ENCODE measurements at regions not wholly inside any gene's neighbourhood (a gene's known extent, or its start where the extent isn't known, plus 50 kb on each side); places are given as distances from the start of the nearest gene placed in this dataset.
"Not testable (repeated sequence)": the region's sequence is repeated elsewhere in the genome, so short reads cannot be mapped to it uniquely, and the experiment has no call there.

- TF ChIP-seq ZNF274 (IDR thresholded peaks at IDR 0.05; ENCODE audit: low read depth, low read length) (no peak), SUZ12 (IDR thresholded peaks at IDR 0.05; ENCODE audit: extremely low read depth, insufficient read depth, insufficient read length) (no peak), YY1 (IDR thresholded peaks at IDR 0.05; ENCODE audit: insufficient read depth, insufficient read length) (no peak)
- Histone ChIP-seq H3K9ac (ENCODE audit: insufficient read length, low read depth) (no peak overlapping the region), H3K4me1 (ENCODE audit: insufficient read depth, insufficient read length) (no peaks in the 10 kb centered on the region), H3K36me3 (ENCODE audit: insufficient read depth, insufficient read length, low read length) (no peaks in the 10 kb centered on the region), H3K27me3 (ENCODE audit: insufficient read depth, insufficient read length) (no peaks in the 10 kb centered on the region), H3K9me3 (ENCODE audit: insufficient read depth, low read length) (no peaks in the 10 kb centered on the region), H3K4me3 (ENCODE audit: insufficient read length, low read depth) (no peak overlapping the region)
- DNase-seq (ENCODE audit: low read depth, low spot score), result no peak
Observed at GRCh38 chr12:46064548-46064947, 74.2 kb upstream of the SCAF11 start.

GRCh38 chr12:46058697-46059096, 68.3 kb upstream of the SCAF11 start:
- H3K27me3 ChIP-seq (ENCODE audit: insufficient read depth, insufficient read length); H3K4me1 ChIP-seq (ENCODE audit: insufficient read depth, insufficient read length); H3K36me3 ChIP-seq (ENCODE audit: insufficient read depth, insufficient read length, low read length); DNase-seq (ENCODE audit: low read depth, low spot score); H3K4me3 ChIP-seq (ENCODE audit: insufficient read length, low read depth); H3K9ac ChIP-seq (ENCODE audit: insufficient read length, low read depth): not testable (repeated sequence)
- H3K9me3 ChIP-seq (ENCODE audit: insufficient read depth, low read length), result peaks cover 21% of the 10 kb centered on the region; the same call in 1 of the 2 replicates

GRCh38 chr12:46050805-46051204, 60.4 kb upstream of the SCAF11 start:
- H3K4me3 ChIP-seq (ENCODE audit: insufficient read length, low read depth), result no peak overlapping the region
- H3K9ac ChIP-seq (ENCODE audit: insufficient read length, low read depth), result no peak overlapping the region
- TF ChIP-seq YY1 (IDR thresholded peaks at IDR 0.05; ENCODE audit: insufficient read depth, insufficient read length), result no peak
- TF ChIP-seq SUZ12 (IDR thresholded peaks at IDR 0.05; ENCODE audit: extremely low read depth, insufficient read depth, insufficient read length), result no peak
- no peak for TF ChIP-seq ZNF274 (IDR thresholded peaks at IDR 0.05; ENCODE audit: low read depth, low read length)
- no peaks in the 10 kb centered on the region for H3K27me3 ChIP-seq (ENCODE audit: insufficient read depth, insufficient read length)
- DNase-seq (ENCODE audit: low read depth, low spot score), result no peak
- peaks cover 37% of the 10 kb centered on the region for H3K9me3 ChIP-seq (ENCODE audit: insufficient read depth, low read length)
- no peaks in the 10 kb centered on the region for H3K36me3 ChIP-seq (ENCODE audit: insufficient read depth, insufficient read length, low read length)
- no peaks in the 10 kb centered on the region for H3K4me1 ChIP-seq (ENCODE audit: insufficient read depth, insufficient read length)

GRCh38 chr12:46049665-46050064, 59.3 kb upstream of the SCAF11 start:
- Histone ChIP-seq H3K36me3 (ENCODE audit: insufficient read depth, insufficient read length, low read length) (no peaks in the 10 kb centered on the region), H3K27me3 (ENCODE audit: insufficient read depth, insufficient read length) (no peaks in the 10 kb centered on the region), H3K9ac (ENCODE audit: insufficient read length, low read depth) (no peak overlapping the region), H3K4me3 (ENCODE audit: insufficient read length, low read depth) (no peak overlapping the region), H3K4me1 (ENCODE audit: insufficient read depth, insufficient read length) (no peaks in the 10 kb centered on the region), H3K9me3 (ENCODE audit: insufficient read depth, low read length) (peaks cover 42% of the 10 kb centered on the region)
- TF ChIP-seq ZNF274 (IDR thresholded peaks at IDR 0.05; ENCODE audit: low read depth, low read length) (no peak), SUZ12 (IDR thresholded peaks at IDR 0.05; ENCODE audit: extremely low read depth, insufficient read depth, insufficient read length) (no peak), YY1 (IDR thresholded peaks at IDR 0.05; ENCODE audit: insufficient read depth, insufficient read length) (no peak)
- no peak for DNase-seq (ENCODE audit: low read depth, low spot score)

GRCh38 chr12:46046436-46046835, 56.1 kb upstream of the SCAF11 start:
- H3K36me3 ChIP-seq (ENCODE audit: insufficient read depth, insufficient read length, low read length), result no peaks in the 10 kb centered on the region
- H3K4me1 ChIP-seq (ENCODE audit: insufficient read depth, insufficient read length), result no peaks in the 10 kb centered on the region
- no peaks in the 10 kb centered on the region for H3K27me3 ChIP-seq (ENCODE audit: insufficient read depth, insufficient read length)
- no peak for TF ChIP-seq YY1 (IDR thresholded peaks at IDR 0.05; ENCODE audit: insufficient read depth, insufficient read length)
- no peak for TF ChIP-seq ZNF274 (IDR thresholded peaks at IDR 0.05; ENCODE audit: low read depth, low read length)
- TF ChIP-seq SUZ12 (IDR thresholded peaks at IDR 0.05; ENCODE audit: extremely low read depth, insufficient read depth, insufficient read length), result no peak
- DNase-seq (ENCODE audit: low read depth, low spot score), result no peak
- H3K9me3 ChIP-seq (ENCODE audit: insufficient read depth, low read length), result peaks cover 42% of the 10 kb centered on the region
- H3K9ac ChIP-seq (ENCODE audit: insufficient read length, low read depth), result no peak overlapping the region
- H3K4me3 ChIP-seq (ENCODE audit: insufficient read length, low read depth), result no peak overlapping the region

- Histone ChIP-seq H3K9me3 (ENCODE audit: insufficient read depth, low read length) (peaks cover 28% of the 10 kb centered on the region; the same call in 1 of the 2 replicates), H3K4me3 (ENCODE audit: insufficient read length, low read depth) (no peak overlapping the region), H3K4me1 (ENCODE audit: insufficient read depth, insufficient read length) (no peaks in the 10 kb centered on the region), H3K27me3 (ENCODE audit: insufficient read depth, insufficient read length) (no peaks in the 10 kb centered on the region), H3K9ac (ENCODE audit: insufficient read length, low read depth) (no peak overlapping the region), H3K36me3 (ENCODE audit: insufficient read depth, insufficient read length, low read length) (no peaks in the 10 kb centered on the region)
- TF ChIP-seq SUZ12 (IDR thresholded peaks at IDR 0.05; ENCODE audit: extremely low read depth, insufficient read depth, insufficient read length) (no peak), ZNF274 (IDR thresholded peaks at IDR 0.05; ENCODE audit: low read depth, low read length) (no peak), YY1 (IDR thresholded peaks at IDR 0.05; ENCODE audit: insufficient read depth, insufficient read length) (no peak)
- DNase-seq (ENCODE audit: low read depth, low spot score), result no peak
Observed at GRCh38 chr12:46043972-46044520, 53.7 kb upstream of the SCAF11 start.
